ENCODE measurements at regions not wholly inside any gene's neighbourhood (a gene's known extent, or its start where the extent isn't known, plus 50 kb on each side); places are given as distances from the start of the nearest gene placed in this dataset.

- no peak for TF ChIP-seq CTCF (conservative IDR thresholded peaks at IDR 0.05; ENCODE audit: low read length)
- no peak for TF ChIP-seq EZH2phosphoT487 (IDR thresholded peaks at IDR 0.05; ENCODE audit: borderline replicate concordance)
Observed at GRCh38 chr2:79370976-79371538, 141.8 kb upstream of the CTNNA2 start.
